ENCODE measurements at regions not wholly inside any gene's neighbourhood (a gene's known extent, or its start where the extent isn't known, plus 50 kb on each side); places are given as distances from the start of the nearest gene placed in this dataset.

DNA sequence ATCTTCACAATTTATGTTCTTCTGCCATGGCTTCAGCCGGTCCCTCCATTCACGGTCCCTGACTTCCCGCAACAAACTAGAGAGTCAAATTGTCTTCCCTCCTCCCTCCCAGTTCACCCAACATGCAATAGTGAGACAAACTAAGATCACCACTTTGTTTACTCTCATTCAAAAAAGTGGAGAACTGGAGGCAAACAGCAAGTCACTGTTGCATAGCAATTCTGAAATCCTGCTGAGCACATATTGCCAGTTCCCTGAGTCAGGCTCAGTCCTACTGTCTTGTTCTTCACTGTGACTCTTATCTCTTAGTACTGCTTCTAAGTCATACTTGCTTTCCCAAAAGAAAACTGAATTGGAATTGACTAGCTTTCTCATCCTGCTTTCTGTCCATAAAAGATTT lies 287.2 kb upstream of the SASH1 start:
- TF ChIP-seq CHD1 (IDR thresholded peaks at IDR 0.05; ENCODE audit: low read depth, low read length) (no peak), TAF1 (IDR thresholded peaks at IDR 0.05; ENCODE audit: low read depth, low read length) (no peak), CTCF (IDR thresholded peaks at IDR 0.05; ENCODE audit: control extremely low read depth in 1 of 3, insufficient read depth in 1 of 3, low read depth in 1 of 3, low read length in 3 of 3) (no peak), JUN (IDR thresholded peaks at IDR 0.05; ENCODE audit: low read depth, low read length) (no peak), CBX5 (IDR thresholded peaks at IDR 0.05; ENCODE audit: low read depth, low read length) (no peak), RXRA (IDR thresholded peaks at IDR 0.05; ENCODE audit: insufficient read depth, low read depth, low read length) (no peak), ASH2L (IDR thresholded peaks at IDR 0.05; ENCODE audit: low read length) (no peak), YY1 (IDR thresholded peaks at IDR 0.05; ENCODE audit: low read depth, low read length) (no peak), MAFK (IDR thresholded peaks at IDR 0.05; ENCODE audit: low read depth, low read length) (no peak), MAX (IDR thresholded peaks at IDR 0.05) (no peak), SUZ12 (IDR thresholded peaks at IDR 0.05; ENCODE audit: low read length) (no peak)

Data from H1 (cell line).